Nephron (organoid): ENCODE measurements at regions not wholly inside any gene's neighbourhood (a gene's known extent, or its start where the extent isn't known, plus 50 kb on each side); places are given as distances from the start of the nearest gene placed in this dataset.

ENCODE experiments used
- H3K27ac Mint-ChIP-seq, 3 experiments: 2 replicates each; pipeline ENCODE4 v1.8.0; 2020; ENCODE audit warnings: mixed read lengths in 3 of 3, mild to moderate bottlenecking in 2 of 3, moderate library complexity in 1 of 3
- H3K27me3 Mint-ChIP-seq: 2 replicates; pipeline ENCODE4 v1.8.0; 2021; ENCODE audit warnings: low read depth, mild to moderate bottlenecking, moderate library complexity, mixed read lengths
- H3K36me3 Mint-ChIP-seq: 2 replicates; pipeline ENCODE4 v1.8.0; 2020; ENCODE audit warnings: low read depth, mixed read lengths
- H3K4me1 Mint-ChIP-seq: 2 replicates; pipeline ENCODE4 v1.8.0; 2020; ENCODE audit warnings: mixed read lengths
- H3K4me3 Mint-ChIP-seq, 3 experiments: 2 replicates each; pipeline ENCODE4 v1.8.0; 2020; ENCODE audit warnings: mild to moderate bottlenecking in 3 of 3, mixed read lengths in 3 of 3, moderate library complexity in 2 of 3
- H3K9me3 Mint-ChIP-seq: 2 replicates; pipeline ENCODE4 v1.8.0; 2020; ENCODE audit warnings: mixed read lengths
- TF ChIP-seq, protein P1 (sequence below), 3 experiments: fragments of 200-600 bp; sonication (generic); IDR thresholded peaks; one replicate each; pipeline ENCODE4 v1.5.0; 2021; ENCODE audit warnings: antibody characterized with exemption in 3 of 3; ENCODE audit not compliant: unreplicated experiment in 3 of 3

DNA sequence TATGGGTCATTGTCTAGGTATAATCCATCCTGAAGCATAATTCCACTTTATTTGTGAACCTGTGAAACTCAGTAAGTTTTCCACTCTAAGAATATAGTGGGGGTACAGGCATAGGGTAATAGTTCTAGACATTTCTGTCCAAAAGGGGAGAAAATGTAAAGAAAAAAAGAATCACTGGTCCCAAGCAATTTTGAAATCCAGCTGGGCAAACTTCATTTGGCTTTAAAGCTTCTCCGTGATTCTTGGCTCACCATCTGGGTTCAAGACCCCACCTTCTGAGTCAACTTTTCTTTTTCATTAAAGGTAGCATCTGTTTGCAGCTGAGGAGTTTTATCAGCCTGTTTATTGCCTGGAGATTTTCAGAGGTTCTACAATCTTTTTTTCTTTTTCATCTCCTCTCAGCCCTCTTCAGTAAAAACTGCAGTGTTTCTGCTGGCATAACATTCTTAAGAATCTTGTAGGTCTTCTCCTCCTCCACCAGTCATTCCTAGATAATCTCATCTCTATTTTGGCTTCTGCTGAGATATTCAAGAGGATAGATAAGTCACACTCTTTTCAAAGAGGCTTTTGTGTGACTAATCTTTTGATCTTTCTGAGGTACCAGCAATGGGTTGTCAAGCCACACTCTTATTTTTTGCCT, 126.1 kb upstream of the PITX1 start:
- H3K27me3 Mint-ChIP-seq, result peaks cover 6% of the 10 kb centered on the region
- TF ChIP-seq, protein P1, sequence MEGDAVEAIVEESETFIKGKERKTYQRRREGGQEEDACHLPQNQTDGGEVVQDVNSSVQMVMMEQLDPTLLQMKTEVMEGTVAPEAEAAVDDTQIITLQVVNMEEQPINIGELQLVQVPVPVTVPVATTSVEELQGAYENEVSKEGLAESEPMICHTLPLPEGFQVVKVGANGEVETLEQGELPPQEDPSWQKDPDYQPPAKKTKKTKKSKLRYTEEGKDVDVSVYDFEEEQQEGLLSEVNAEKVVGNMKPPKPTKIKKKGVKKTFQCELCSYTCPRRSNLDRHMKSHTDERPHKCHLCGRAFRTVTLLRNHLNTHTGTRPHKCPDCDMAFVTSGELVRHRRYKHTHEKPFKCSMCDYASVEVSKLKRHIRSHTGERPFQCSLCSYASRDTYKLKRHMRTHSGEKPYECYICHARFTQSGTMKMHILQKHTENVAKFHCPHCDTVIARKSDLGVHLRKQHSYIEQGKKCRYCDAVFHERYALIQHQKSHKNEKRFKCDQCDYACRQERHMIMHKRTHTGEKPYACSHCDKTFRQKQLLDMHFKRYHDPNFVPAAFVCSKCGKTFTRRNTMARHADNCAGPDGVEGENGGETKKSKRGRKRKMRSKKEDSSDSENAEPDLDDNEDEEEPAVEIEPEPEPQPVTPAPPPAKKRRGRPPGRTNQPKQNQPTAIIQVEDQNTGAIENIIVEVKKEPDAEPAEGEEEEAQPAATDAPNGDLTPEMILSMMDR (IDR thresholded peaks at IDR 0.05; ENCODE audit: unreplicated experiment in 3 of 3), result no peak

DNA sequence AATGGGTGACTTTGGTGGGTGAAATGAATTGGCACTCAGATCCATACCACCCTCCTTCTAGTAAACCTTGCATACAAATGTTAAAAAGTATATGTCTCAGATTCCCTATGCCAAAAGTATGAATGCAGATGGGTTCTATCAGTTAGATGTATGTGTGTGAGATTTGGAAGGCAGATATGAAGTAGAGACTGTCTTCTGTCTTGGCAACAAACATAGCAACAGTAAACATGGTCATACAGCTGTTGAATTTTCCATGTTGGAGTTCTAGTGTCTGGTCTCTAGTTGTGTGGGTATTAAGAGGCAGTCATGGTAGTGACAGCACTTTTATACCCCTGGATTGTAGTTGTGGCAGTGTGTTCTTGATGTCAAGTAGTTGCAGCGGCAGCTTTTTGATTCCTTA, 125.6 kb upstream of the PITX1 start:
- H3K36me3 Mint-ChIP-seq, result no peaks in the 10 kb centered on the region
- no peak overlapping the region for H3K4me3 Mint-ChIP-seq
- TF ChIP-seq, protein P1 (IDR thresholded peaks at IDR 0.05; ENCODE audit: unreplicated experiment in 3 of 3), result no peak
- H3K4me1 Mint-ChIP-seq, result no peaks in the 10 kb centered on the region
- peaks cover 30% of the 10 kb centered on the region for H3K9me3 Mint-ChIP-seq
- H3K27me3 Mint-ChIP-seq, result peaks cover 4% of the 10 kb centered on the region
- H3K27ac Mint-ChIP-seq, result no peak overlapping the region

More for the DNA sequence above, 126.1 kb upstream of the PITX1 start:
- Mint-ChIP-seq H3K27ac (no peak overlapping the region), H3K9me3 (peaks cover 30% of the 10 kb centered on the region), H3K4me1 (no peaks in the 10 kb centered on the region), H3K36me3 (no peaks in the 10 kb centered on the region), H3K4me3 (no peak overlapping the region)

DNA sequence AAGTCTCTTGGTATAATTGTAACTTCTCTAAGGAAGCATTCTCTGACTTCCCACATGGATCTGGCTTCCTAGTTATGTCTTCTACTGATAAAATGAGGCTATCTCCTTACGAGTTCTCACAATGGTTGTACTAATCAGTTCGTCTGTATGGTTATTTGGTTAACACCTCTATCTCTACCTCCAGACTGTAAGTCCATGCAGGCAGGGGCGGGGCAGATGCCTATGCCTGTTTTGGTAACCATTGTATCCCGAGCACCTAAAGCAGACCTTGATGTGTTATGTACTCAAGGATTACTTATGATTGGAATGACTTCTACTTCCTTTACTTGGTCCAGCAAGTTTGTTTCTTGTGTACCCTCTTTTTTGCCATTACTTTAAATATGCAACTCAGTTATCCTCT, 125.0 kb upstream of the PITX1 start:
- no peaks in the 10 kb centered on the region for H3K36me3 Mint-ChIP-seq
- H3K27me3 Mint-ChIP-seq, result peaks cover under 1% of the 10 kb centered on the region
- TF ChIP-seq, protein P1 (IDR thresholded peaks at IDR 0.05; ENCODE audit: unreplicated experiment in 3 of 3), result no peak
- peaks cover 30% of the 10 kb centered on the region for H3K9me3 Mint-ChIP-seq
- no peak overlapping the region for H3K27ac Mint-ChIP-seq
- H3K4me1 Mint-ChIP-seq, result no peaks in the 10 kb centered on the region
- H3K4me3 Mint-ChIP-seq, result no peak overlapping the region

DNA sequence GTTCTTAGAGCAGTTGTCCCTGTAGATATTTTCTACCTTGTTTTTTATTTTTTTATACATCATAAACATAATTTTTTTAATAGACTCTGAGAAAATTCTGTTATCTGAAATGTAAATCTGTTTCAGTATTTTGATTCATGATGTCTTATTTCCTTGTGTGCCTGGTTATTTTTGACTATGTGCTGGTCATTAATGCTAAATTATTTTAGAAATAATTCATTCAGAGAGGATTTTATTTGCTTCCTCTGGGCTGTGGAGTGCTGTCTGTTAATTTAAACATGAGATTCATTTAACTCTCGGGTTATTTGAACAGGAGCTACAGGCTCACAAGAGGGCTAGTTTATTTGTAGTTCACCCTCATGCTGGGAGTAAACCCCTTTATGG, 124.3 kb upstream of the PITX1 start:
- TF ChIP-seq, protein P1 (IDR thresholded peaks at IDR 0.05; ENCODE audit: unreplicated experiment in 3 of 3), result no peak
- H3K9me3 Mint-ChIP-seq, result peaks cover 30% of the 10 kb centered on the region
- no peak overlapping the region for H3K4me3 Mint-ChIP-seq
- no peaks in the 10 kb centered on the region for H3K4me1 Mint-ChIP-seq
- no peaks in the 10 kb centered on the region for H3K27me3 Mint-ChIP-seq
- H3K36me3 Mint-ChIP-seq, result no peaks in the 10 kb centered on the region
- H3K27ac Mint-ChIP-seq, result no peak overlapping the region

DNA sequence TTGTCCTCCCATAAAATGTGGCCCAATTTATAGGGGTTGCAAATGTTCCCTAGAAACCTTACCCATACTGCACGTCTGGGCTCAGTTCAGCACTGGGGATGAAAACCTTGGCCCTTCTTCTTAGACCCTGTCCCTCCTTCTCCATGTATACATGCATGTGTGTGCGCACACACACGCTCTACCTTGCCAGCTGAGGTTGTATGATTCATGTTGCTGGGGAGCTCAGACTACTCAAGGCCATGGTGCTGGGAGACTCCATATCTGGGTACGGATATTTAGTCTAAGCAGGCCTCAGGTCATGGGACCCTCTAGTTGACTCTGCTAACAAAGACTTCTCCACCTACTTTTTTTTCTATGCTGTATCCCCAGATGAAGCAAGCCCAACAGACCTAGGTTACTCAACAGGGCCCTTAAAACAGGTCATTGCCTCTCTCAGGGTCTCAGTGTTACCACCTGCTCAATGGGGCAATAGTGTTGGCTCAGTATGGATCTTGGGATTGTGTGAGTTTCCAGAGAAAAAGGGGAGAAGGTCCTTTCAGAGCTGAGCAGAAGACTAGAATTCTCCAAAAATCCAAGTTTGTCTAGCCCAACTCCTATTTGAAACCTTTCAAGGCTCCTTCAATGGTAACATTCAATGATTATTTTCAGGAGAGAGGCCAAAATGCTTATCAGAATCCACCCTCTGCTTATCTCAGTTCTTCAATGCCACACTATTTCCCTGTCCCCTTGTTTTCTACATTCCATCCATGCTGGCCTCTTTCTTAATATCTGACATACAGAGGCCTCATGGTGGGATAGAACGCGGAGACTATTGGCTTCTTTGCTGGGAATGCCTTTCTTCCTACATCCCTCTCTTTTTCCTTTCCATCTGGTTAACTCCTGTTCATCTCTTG, 123.6 kb upstream of the PITX1 start:
- no peaks in the 10 kb centered on the region for H3K36me3 Mint-ChIP-seq
- H3K27ac Mint-ChIP-seq, result no peak overlapping the region
- TF ChIP-seq, protein P1 (IDR thresholded peaks at IDR 0.05; ENCODE audit: unreplicated experiment in 3 of 3), result no peak
- H3K4me3 Mint-ChIP-seq, result no peak overlapping the region
- no peaks in the 10 kb centered on the region for H3K4me1 Mint-ChIP-seq
- H3K9me3 Mint-ChIP-seq, result peaks cover 30% of the 10 kb centered on the region
- H3K27me3 Mint-ChIP-seq, result no peaks in the 10 kb centered on the region
